ENCODE measurements at regions not wholly inside any gene's neighbourhood (a gene's known extent, or its start where the extent isn't known, plus 50 kb on each side); places are given as distances from the start of the nearest gene placed in this dataset.

DNA sequence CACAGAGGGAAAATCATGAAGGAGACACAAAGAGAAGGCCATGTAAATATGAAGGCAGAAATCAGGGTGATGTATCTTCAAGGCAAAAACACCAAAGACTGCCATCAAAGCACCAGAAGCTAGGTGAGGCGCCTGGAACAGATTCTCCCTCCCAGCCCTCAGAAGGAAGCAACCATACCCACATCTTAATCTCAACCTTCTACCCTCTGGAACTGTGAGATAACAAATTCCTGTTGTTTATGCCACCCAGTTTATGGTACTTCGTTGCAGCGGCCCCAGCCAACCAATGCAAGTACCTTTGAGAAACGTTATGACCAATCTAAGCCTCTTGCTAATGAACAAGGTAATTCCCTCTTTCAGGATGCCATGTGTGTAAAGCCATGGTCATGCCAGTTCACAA is 66.2 kb upstream of the STXBP5 start:
- DNase-seq (ENCODE audit: low read depth, low spot score), result no peak
- no peak overlapping the region for H3K4me3 ChIP-seq (ENCODE audit: low read depth, low read length)
- TF ChIP-seq, protein P1, sequence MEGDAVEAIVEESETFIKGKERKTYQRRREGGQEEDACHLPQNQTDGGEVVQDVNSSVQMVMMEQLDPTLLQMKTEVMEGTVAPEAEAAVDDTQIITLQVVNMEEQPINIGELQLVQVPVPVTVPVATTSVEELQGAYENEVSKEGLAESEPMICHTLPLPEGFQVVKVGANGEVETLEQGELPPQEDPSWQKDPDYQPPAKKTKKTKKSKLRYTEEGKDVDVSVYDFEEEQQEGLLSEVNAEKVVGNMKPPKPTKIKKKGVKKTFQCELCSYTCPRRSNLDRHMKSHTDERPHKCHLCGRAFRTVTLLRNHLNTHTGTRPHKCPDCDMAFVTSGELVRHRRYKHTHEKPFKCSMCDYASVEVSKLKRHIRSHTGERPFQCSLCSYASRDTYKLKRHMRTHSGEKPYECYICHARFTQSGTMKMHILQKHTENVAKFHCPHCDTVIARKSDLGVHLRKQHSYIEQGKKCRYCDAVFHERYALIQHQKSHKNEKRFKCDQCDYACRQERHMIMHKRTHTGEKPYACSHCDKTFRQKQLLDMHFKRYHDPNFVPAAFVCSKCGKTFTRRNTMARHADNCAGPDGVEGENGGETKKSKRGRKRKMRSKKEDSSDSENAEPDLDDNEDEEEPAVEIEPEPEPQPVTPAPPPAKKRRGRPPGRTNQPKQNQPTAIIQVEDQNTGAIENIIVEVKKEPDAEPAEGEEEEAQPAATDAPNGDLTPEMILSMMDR (IDR thresholded peaks at IDR 0.05; ENCODE audit: low read depth, low read length), result no peak
- in situ Hi-C loops (cut with HindIII; ENCODE audit: low sequenced_read_pairs), result no loop called here

DNA sequence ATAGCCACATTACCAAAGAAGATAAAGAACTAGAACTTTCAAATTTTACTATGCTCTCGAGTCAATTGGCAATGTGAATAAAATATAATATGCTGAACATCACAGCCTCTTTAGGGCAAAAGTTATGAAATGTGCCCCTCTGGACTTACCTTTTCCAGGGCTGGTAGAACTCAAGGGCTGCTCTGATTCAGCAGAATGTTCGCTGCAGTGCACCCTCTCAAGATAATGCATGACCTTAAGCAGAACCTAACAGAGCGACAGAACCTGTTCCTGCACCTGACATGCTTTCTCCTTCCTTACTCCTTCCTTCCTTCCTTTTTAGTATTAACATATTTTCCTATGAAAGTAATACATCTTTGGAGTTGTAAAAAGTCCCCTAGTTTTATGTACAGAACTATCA is 65.4 kb upstream of the STXBP5 start:
- H3K4me3 ChIP-seq (ENCODE audit: low read depth, low read length), result no peak overlapping the region
- TF ChIP-seq, protein P1 (IDR thresholded peaks at IDR 0.05; ENCODE audit: low read depth, low read length), result no peak
- in situ Hi-C loops (cut with HindIII; ENCODE audit: low sequenced_read_pairs), result no loop called here

DNA sequence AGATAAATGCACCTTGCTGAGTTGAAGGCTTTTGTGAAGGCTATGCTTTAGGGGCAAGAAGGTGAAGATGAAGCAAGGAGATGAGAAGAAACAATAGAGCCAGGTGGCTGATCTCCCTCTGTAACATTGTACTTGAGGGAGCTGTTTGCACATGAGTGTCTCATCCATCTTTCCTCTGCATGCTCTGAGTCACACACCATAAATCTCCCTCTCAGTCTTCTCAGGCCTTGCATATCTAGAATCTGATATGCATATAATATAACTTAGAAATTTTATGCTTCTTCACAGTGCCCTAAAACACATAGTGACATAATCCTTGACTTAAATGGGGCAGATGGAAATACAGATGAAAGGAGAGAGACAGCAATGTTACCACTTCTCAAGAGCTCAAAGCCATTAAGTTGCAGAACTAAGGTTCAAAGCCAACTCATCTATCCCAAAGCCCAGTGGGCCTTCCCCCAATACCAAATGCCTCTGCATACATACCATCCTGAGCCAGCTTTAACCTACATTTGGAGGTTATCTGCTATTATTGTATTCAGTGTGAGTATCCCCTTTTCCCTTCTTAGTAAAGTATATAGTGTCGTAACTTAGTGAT is 62.4 kb upstream of the STXBP5 start:
- no peak overlapping the region for H3K4me3 ChIP-seq (ENCODE audit: low read depth, low read length)
- in situ Hi-C loops (cut with HindIII; ENCODE audit: low sequenced_read_pairs), result no loop called here
- DNase-seq (ENCODE audit: low read depth, low spot score), result peak; percentile 51
- TF ChIP-seq, protein P1 (IDR thresholded peaks at IDR 0.05; ENCODE audit: low read depth, low read length), result no peak

More for the DNA sequence above, 65.4 kb upstream of the STXBP5 start:
- DNase-seq (ENCODE audit: low read depth, low spot score), result no peak

DNA sequence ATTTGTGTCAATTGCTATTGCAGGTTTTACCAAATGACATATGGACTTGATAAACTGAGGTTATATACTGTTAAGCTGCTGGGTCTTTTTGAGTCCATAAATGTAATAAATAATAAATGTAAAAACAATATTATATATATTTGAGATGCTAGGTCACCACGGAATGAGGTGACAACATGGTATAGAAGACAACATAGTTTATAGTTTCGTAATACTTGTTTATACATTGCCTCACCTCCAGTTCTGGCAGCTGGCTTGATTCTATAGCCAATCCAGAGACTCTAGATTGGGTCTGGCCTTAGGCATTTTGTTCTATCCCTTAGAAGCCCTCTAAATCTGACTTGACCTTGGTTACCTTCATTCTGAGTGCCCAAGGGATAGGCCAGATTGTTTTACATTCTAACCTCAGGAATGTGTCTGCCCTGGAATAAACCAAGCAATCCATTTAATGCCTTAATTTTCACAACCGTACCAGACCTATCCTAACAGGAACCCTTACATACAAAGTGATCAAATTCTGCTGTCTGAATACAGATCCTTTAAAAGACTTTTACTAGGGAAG is 61.5 kb upstream of the STXBP5 start:
- TF ChIP-seq, protein P1 (IDR thresholded peaks at IDR 0.05; ENCODE audit: low read depth, low read length), result no peak
- no peak overlapping the region for H3K4me3 ChIP-seq (ENCODE audit: low read depth, low read length)
- no peak for DNase-seq (ENCODE audit: low read depth, low spot score)
- in situ Hi-C loops (cut with HindIII; ENCODE audit: low sequenced_read_pairs), result no loop called here

DNA sequence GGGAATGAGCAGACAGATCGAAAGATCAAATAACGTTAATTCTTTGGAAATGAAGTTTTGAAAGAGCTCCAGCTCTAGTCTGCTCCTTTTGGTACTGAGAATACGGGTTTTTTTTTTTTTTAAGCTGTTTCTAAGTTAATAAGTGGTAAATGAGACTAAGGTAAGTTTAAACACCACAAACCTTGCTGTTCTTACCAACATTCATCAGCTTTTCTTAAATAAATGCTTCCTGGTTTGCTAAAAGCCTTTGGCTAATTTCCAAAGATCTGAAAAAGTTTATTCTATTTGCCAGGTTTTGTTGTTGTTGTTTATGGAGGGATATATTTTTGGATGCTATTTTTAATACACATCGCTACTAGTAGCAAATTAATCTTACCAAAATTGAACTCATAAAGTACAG is 55.1 kb upstream of the STXBP5 start:
- TF ChIP-seq, protein P1 (IDR thresholded peaks at IDR 0.05; ENCODE audit: low read depth, low read length), result no peak
- no peak overlapping the region for H3K4me3 ChIP-seq (ENCODE audit: low read depth, low read length)
- DNase-seq (ENCODE audit: low read depth, low spot score), result no peak
- in situ Hi-C loops (cut with HindIII; ENCODE audit: low sequenced_read_pairs), result no loop called here

DNA sequence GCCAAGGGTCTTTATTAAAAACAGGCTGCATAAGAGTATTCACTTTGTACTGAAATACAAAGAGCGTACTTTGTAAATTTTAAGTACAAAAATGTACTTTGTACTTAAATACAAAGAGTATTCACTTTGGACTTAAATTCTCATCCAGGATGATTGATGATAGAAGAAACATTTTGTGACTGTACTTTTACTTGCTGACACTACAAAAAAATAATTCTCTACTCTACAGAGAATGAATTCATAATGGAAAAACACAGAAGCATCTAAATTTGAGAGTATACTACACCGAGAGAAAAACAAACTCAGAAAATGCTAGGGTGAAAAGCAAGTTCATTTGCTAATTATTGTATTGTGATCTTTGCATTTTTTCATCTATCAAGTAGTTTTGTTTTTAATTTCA is 54.4 kb upstream of the STXBP5 start:
- H3K4me3 ChIP-seq (ENCODE audit: low read depth, low read length), result no peak overlapping the region
- TF ChIP-seq, protein P1 (IDR thresholded peaks at IDR 0.05; ENCODE audit: low read depth, low read length), result no peak
- DNase-seq (ENCODE audit: low read depth, low spot score), result no peak
- in situ Hi-C loops (cut with HindIII; ENCODE audit: low sequenced_read_pairs), result no loop called here
